ENCODE measurements at regions not wholly inside any gene's neighbourhood (a gene's known extent, or its start where the extent isn't known, plus 50 kb on each side); places are given as distances from the start of the nearest gene placed in this dataset.

- TF ChIP-seq CTCF (IDR thresholded peaks at IDR 0.05; ENCODE audit: low read depth, low read length) = no peak
- no peak overlapping the region for H3K4me3 ChIP-seq (ENCODE audit: low read depth, low read length)
- no peaks in the 10 kb centered on the region for H3K36me3 ChIP-seq
- DNase-seq = no peak
- H3K9me3 ChIP-seq = no peaks in the 10 kb centered on the region
- H3K27me3 ChIP-seq = no peaks in the 10 kb centered on the region
- H3K4me1 ChIP-seq = 0 out of 2 replicates have a peak, but pooled peaks cover 3% of the 10 kb centered on the region
Observed at GRCh38 chr4:180682776-180683175, 1560.4 kb upstream of the TENM3 start.

- no peak for TF ChIP-seq CTCF (IDR thresholded peaks at IDR 0.05; ENCODE audit: low read depth, low read length)
- 0 out of 2 replicates have a peak, but pooled peaks cover 3% of the 10 kb centered on the region for H3K4me1 ChIP-seq
Observed at GRCh38 chr4:180683186-180683585, 1560.0 kb upstream of the TENM3 start.

GRCh38 chr4:180688480-180688879 is 1554.7 kb upstream of the TENM3 start:
- H3K4me3 ChIP-seq (ENCODE audit: low read depth, low read length) = no peak overlapping the region
- no peak for TF ChIP-seq CTCF (IDR thresholded peaks at IDR 0.05; ENCODE audit: low read depth, low read length)
- no peaks in the 10 kb centered on the region for H3K27me3 ChIP-seq
- H3K9me3 ChIP-seq = no peaks in the 10 kb centered on the region
- no peaks in the 10 kb centered on the region for H3K4me1 ChIP-seq
- no peaks in the 10 kb centered on the region for H3K36me3 ChIP-seq
- DNase-seq = no peak

More at GRCh38 chr4:180683186-180683585, 1560.0 kb upstream of the TENM3 start:
- DNase-seq = no peak
- no peaks in the 10 kb centered on the region for H3K9me3 ChIP-seq
- no peak overlapping the region for H3K4me3 ChIP-seq (ENCODE audit: low read depth, low read length)
- H3K27me3 ChIP-seq = no peaks in the 10 kb centered on the region
- no peaks in the 10 kb centered on the region for H3K36me3 ChIP-seq

GRCh38 chr4:180694875-180695274 is 1548.3 kb upstream of the TENM3 start:
- no peak for TF ChIP-seq CTCF (IDR thresholded peaks at IDR 0.05; ENCODE audit: low read depth, low read length)
- H3K27me3 ChIP-seq = no peaks in the 10 kb centered on the region
- DNase-seq = no peak
- H3K9me3 ChIP-seq = no peaks in the 10 kb centered on the region
- no peak overlapping the region for H3K4me3 ChIP-seq (ENCODE audit: low read depth, low read length)
- no peaks in the 10 kb centered on the region for H3K4me1 ChIP-seq
- H3K36me3 ChIP-seq = no peaks in the 10 kb centered on the region

- no peaks in the 10 kb centered on the region for H3K9me3 ChIP-seq
- no peaks in the 10 kb centered on the region for H3K36me3 ChIP-seq
- DNase-seq = no peak
- TF ChIP-seq CTCF (IDR thresholded peaks at IDR 0.05; ENCODE audit: low read depth, low read length) = no peak
- no peaks in the 10 kb centered on the region for H3K4me1 ChIP-seq
- H3K4me3 ChIP-seq (ENCODE audit: low read depth, low read length) = no peak overlapping the region
- no peaks in the 10 kb centered on the region for H3K27me3 ChIP-seq
Observed at GRCh38 chr4:180695851-180696250, 1547.4 kb upstream of the TENM3 start.

- H3K9me3 ChIP-seq = no peaks in the 10 kb centered on the region
- DNase-seq = no peak
- TF ChIP-seq CTCF (IDR thresholded peaks at IDR 0.05; ENCODE audit: low read depth, low read length) = no peak
- H3K4me3 ChIP-seq (ENCODE audit: low read depth, low read length) = no peak overlapping the region
- H3K27me3 ChIP-seq = no peaks in the 10 kb centered on the region
- no peaks in the 10 kb centered on the region for H3K36me3 ChIP-seq
- no peaks in the 10 kb centered on the region for H3K4me1 ChIP-seq
Observed at GRCh38 chr4:180696460-180697092, 1546.6 kb upstream of the TENM3 start.
